Muscle layer of duodenum (tissue), 2 donors: ENCODE measurements at regions not wholly inside any gene's neighbourhood (a gene's known extent, or its start where the extent isn't known, plus 50 kb on each side); places are given as distances from the start of the nearest gene placed in this dataset.

Source experiments
- H3K27ac ChIP-seq: one replicate; pipeline ENCODE4 v1.7.0; 2013; ENCODE audit warnings: mild to moderate bottlenecking, low read length
- H3K27me3 ChIP-seq: one replicate; pipeline ENCODE4 v1.7.0; 2013; ENCODE audit warnings: low read depth, mild to moderate bottlenecking, control low read depth, low read length
- H3K36me3 ChIP-seq, 2 donors: one replicate each; pipeline ENCODE4 v1.7.0; 2013; ENCODE audit warnings: low read length in 2 of 2, control low read depth in 1 of 2, mild to moderate bottlenecking in 1 of 2; ENCODE audit not compliant: insufficient read depth in 2 of 2, control insufficient read depth in 1 of 2
- H3K4me1 ChIP-seq, 2 donors: one replicate each; pipeline ENCODE4 v1.7.0; 2013; ENCODE audit warnings: low read length in 2 of 2, mild to moderate bottlenecking in 2 of 2, control low read depth in 1 of 2, moderate library complexity in 1 of 2; ENCODE audit not compliant: insufficient read depth in 2 of 2, control insufficient read depth in 1 of 2
- H3K4me3 ChIP-seq, 2 donors: one replicate each; pipeline ENCODE4 v1.7.0; 2013; ENCODE audit warnings: low read length in 2 of 2, low read depth in 1 of 2, mild to moderate bottlenecking in 1 of 2
- H3K9me3 ChIP-seq, 2 donors: one replicate each; pipeline ENCODE4 v1.7.0; 2013; ENCODE audit warnings: low read length in 2 of 2, control low read depth in 1 of 2, mild to moderate bottlenecking in 1 of 2; ENCODE audit not compliant: control insufficient read depth in 1 of 2
- donor health status: healthy.

DNA sequence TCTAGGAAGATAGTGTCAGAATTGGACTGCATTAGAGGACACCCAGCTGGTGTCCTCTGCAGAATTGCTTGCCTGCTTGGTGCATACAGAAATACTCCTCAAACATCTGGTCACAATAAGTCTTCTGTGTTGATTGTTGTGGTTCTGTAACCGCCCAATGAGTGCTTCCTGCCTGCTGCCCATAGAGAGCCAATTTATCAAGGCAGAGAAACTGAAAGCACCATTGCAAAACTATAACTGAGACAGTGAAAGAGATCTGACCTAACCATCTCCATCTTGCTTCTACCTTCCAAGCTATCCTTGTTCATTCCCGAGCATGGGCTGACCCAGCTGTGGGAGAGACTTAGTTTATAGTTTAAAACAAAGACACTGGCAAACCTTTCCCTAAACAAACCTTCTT lies 462.4 kb upstream of the RGS18 start:
- Histone ChIP-seq H3K4me3 (no peak overlapping the region), H3K36me3 (no peaks in the 10 kb centered on the region)

DNA sequence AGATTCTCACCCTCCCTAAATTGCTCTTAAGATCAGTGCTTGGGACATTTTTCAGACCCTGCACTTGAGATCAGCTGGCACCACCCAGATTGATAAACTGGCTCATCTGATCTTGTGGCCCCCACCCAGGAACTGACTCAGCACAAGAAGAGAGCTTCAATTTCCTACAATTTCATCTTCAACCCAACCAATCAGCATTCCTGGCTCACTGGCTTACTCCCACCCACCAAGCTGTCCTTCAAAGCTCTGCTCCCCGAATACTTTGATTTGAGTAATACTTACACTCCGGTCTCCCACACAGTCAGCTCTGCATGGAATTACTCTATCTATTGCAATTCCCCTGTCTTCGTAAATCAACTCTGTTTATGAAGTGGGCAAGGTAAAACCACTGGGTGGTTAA lies 461.9 kb upstream of the RGS18 start:
- no peaks in the 10 kb centered on the region for H3K27me3 ChIP-seq
- no peaks in the 10 kb centered on the region for H3K9me3 ChIP-seq
- no peaks in the 10 kb centered on the region for H3K36me3 ChIP-seq
- H3K27ac ChIP-seq = no peak overlapping the region
- H3K4me1 ChIP-seq = no peaks in the 10 kb centered on the region
- no peak overlapping the region for H3K4me3 ChIP-seq

More for the DNA sequence above, 462.4 kb upstream of the RGS18 start:
- H3K27ac ChIP-seq = no peak overlapping the region
- H3K27me3 ChIP-seq = no peaks in the 10 kb centered on the region
- no peaks in the 10 kb centered on the region for H3K4me1 ChIP-seq
- no peaks in the 10 kb centered on the region for H3K9me3 ChIP-seq

GRCh38 chr1:191697556-191697955 lies 460.7 kb upstream of the RGS18 start:
- H3K27me3 ChIP-seq = no peaks in the 10 kb centered on the region
- no peaks in the 10 kb centered on the region for H3K36me3 ChIP-seq
- no peaks in the 10 kb centered on the region for H3K4me1 ChIP-seq
- H3K4me3 ChIP-seq = no peak overlapping the region
- no peaks in the 10 kb centered on the region for H3K9me3 ChIP-seq
- no peak overlapping the region for H3K27ac ChIP-seq

DNA sequence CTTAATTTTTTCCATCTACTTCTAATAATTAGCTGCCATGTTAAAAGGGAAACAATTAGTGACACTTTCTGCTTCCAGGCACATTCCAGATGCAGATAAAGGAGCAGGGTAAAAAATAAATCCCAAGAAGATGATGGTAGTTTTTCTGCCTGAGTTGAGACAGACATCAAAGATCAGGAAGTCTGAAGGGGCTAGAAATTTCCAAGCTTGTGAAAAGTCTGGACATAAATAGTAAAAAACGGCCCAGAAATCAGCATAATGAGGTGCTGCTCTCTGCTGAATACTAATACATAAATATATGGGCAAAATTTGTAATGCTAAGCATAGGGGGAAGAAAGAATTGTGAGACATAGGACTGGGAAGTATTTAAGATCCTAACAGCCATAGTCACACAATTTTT lies 460.0 kb upstream of the RGS18 start:
- Histone ChIP-seq H3K9me3 (no peaks in the 10 kb centered on the region), H3K27me3 (no peaks in the 10 kb centered on the region), H3K36me3 (no peaks in the 10 kb centered on the region), H3K4me3 (no peak overlapping the region), H3K27ac (no peak overlapping the region), H3K4me1 (no peaks in the 10 kb centered on the region)

DNA sequence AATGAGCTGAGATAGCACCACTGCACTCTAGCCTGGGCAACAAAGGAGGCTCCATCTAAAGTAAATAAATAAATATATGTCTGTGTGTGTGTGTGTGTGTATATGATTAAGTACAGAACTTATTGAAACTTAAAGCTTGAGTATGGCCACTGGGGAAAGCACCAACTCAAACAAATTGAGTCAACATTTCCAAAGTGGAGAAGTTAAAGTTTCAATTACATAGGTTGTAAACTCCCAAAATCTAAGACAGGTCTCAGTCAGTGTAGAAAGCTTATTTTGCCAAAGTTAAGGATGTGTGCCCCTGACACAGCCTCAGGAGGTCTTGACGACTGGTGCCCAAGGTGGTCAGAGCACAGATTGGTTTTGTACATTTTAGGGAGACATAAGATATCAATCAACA lies 458.9 kb upstream of the RGS18 start:
- Histone ChIP-seq H3K27me3 (no peaks in the 10 kb centered on the region), H3K9me3 (no peaks in the 10 kb centered on the region)

DNA sequence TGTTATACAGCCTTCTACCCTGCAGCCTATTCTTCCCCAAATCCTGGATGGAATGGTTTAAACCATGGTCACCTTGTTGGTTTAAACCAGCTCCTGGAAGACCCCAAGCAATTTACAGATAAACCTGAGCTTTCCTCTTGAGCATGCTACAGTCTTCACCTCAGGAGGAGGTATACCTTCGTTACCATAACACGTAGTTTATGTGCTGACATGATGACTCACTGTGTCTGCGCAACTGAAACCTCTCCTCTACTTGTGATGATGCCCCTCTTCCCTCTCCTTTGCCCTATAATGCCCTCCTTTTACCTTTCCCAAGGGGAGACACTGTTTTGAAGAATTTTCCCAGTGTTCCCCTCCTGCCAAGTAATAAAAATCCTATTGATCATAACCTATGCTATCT lies 457.3 kb upstream of the RGS18 start:
- H3K27me3 ChIP-seq = no peaks in the 10 kb centered on the region
- no peaks in the 10 kb centered on the region for H3K36me3 ChIP-seq
- no peak overlapping the region for H3K4me3 ChIP-seq
- H3K9me3 ChIP-seq = no peaks in the 10 kb centered on the region
- H3K4me1 ChIP-seq = no peaks in the 10 kb centered on the region
- H3K27ac ChIP-seq = no peak overlapping the region

More for the DNA sequence above, 458.9 kb upstream of the RGS18 start:
- Histone ChIP-seq H3K27ac (no peak overlapping the region), H3K36me3 (no peaks in the 10 kb centered on the region), H3K4me1 (no peaks in the 10 kb centered on the region), H3K4me3 (no peak overlapping the region)

GRCh38 chr1:191702124-191702523 lies 456.1 kb upstream of the RGS18 start:
- no peak overlapping the region for H3K4me3 ChIP-seq
- H3K4me1 ChIP-seq = no peaks in the 10 kb centered on the region
- no peaks in the 10 kb centered on the region for H3K9me3 ChIP-seq
- H3K27ac ChIP-seq = no peak overlapping the region
- H3K36me3 ChIP-seq = no peaks in the 10 kb centered on the region
- no peaks in the 10 kb centered on the region for H3K27me3 ChIP-seq

DNA sequence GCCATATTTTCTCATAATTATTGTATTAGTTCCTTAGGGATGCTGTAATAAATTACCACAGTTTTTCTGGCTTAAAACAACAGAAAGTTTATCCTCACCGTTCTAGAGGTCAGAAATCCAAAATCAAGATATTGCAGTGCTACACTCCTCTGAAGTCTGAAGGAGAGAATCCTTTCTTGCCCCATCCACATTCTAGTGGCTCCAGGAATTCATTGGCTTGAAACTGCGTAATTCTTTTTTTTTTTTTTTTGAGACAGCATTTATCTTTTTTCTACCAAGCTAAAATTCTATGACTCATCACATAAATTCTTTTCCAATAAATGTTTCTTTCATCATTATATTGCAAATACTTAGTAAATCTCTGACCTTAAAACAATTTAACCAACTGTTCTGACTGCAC lies 451.0 kb upstream of the RGS18 start:
- Histone ChIP-seq H3K36me3 (no peaks in the 10 kb centered on the region), H3K27ac (no peak overlapping the region), H3K4me1 (no peaks in the 10 kb centered on the region), H3K4me3 (no peak overlapping the region), H3K9me3 (no peaks in the 10 kb centered on the region), H3K27me3 (no peaks in the 10 kb centered on the region)

DNA sequence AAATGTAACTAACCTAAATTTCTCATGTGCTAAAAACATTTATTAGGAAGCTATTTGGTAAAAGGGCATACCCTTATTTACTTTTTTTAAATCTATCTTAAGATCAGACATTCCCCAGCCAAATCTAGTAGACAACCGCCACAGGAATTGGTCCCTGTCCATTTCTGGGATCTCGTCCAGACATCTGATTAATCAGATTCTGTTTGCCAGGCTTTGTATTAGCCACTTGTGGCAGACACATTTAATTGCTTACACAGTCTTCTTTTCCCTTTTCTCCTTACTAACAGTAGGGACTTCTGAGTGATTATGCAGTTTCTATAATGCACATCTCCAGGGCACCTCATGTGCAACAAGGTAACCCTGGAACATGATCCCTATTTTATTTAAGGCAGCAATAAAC lies 449.0 kb upstream of the RGS18 start:
- no peaks in the 10 kb centered on the region for H3K27me3 ChIP-seq

GRCh38 chr1:191711961-191712360 lies 446.3 kb upstream of the RGS18 start:
- Histone ChIP-seq H3K36me3 (no peaks in the 10 kb centered on the region), H3K4me3 (no peak overlapping the region), H3K9me3 (no peaks in the 10 kb centered on the region), H3K27ac (no peak overlapping the region), H3K4me1 (no peaks in the 10 kb centered on the region), H3K27me3 (no peaks in the 10 kb centered on the region)

More for the DNA sequence above, 449.0 kb upstream of the RGS18 start:
- no peak overlapping the region for H3K27ac ChIP-seq
- no peaks in the 10 kb centered on the region for H3K36me3 ChIP-seq
- no peaks in the 10 kb centered on the region for H3K4me1 ChIP-seq
- no peak overlapping the region for H3K4me3 ChIP-seq
- no peaks in the 10 kb centered on the region for H3K9me3 ChIP-seq

GRCh38 chr1:191714845-191715244 lies 443.4 kb upstream of the RGS18 start:
- Histone ChIP-seq H3K27ac (no peak overlapping the region), H3K9me3 (no peaks in the 10 kb centered on the region), H3K4me1 (no peaks in the 10 kb centered on the region)

GRCh38 chr1:191729742-191730141 lies 428.5 kb upstream of the RGS18 start:
- no peaks in the 10 kb centered on the region for H3K9me3 ChIP-seq

More at GRCh38 chr1:191714845-191715244, 443.4 kb upstream of the RGS18 start:
- no peak overlapping the region for H3K4me3 ChIP-seq
- no peaks in the 10 kb centered on the region for H3K27me3 ChIP-seq
- no peaks in the 10 kb centered on the region for H3K36me3 ChIP-seq

More at GRCh38 chr1:191729742-191730141, 428.5 kb upstream of the RGS18 start:
- no peak overlapping the region for H3K27ac ChIP-seq
- H3K4me1 ChIP-seq = no peaks in the 10 kb centered on the region
- H3K4me3 ChIP-seq = no peak overlapping the region
- no peaks in the 10 kb centered on the region for H3K36me3 ChIP-seq
- no peaks in the 10 kb centered on the region for H3K27me3 ChIP-seq
